Muscle of arm (tissue), 1 donor: ENCODE measurements at regions not wholly inside any gene's neighbourhood (a gene's known extent, or its start where the extent isn't known, plus 50 kb on each side); places are given as distances from the start of the nearest gene placed in this dataset.

Source experiments
- DNase-seq: peaks from one replicate; pipeline ENCODE4 v3.0.0-alpha.2; 2013

DNA sequence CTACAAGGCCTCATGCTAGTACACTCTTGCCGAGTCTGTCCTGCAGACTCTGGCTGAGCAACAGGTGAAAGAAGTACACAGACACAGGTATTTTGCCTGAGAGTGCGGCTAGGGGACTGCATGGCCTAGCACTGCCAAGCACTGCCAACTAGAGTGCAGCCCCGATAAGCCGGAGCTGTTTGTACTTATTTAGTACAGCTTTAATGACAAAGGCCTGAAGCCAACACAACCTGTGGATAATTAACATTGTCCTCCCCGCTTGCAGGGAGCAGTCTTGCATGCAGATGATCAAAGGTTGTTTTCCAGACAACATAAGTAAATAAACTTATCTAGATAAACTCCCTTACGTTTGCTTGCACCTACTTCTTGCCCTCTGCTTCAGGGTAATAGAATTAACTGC is 63.7 kb upstream of the MMADHC start:
- no peak for DNase-seq

DNA sequence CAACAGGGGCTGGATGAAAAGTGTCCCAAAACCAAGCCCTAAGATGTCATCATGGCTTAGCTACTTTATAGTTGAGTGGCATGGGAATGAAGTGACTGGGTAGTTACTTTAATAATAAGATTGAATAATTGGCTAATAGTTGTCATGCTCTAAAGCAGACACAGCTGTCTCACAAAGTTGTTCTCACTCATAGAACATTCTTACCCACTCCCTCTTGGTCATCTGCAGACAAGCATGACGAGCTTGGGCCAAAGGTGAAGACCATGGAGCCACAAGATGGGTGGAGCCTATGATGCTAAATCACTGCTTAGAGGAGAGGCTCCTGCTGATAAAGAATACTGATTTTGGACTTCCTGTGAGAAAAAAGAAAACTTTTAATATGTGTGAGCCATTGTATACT is 62.4 kb upstream of the MMADHC start:
- DNase-seq, result no peak

- no peak for DNase-seq
Observed at GRCh38 chr2:149648282-149649030, 60.9 kb upstream of the MMADHC start.

DNA sequence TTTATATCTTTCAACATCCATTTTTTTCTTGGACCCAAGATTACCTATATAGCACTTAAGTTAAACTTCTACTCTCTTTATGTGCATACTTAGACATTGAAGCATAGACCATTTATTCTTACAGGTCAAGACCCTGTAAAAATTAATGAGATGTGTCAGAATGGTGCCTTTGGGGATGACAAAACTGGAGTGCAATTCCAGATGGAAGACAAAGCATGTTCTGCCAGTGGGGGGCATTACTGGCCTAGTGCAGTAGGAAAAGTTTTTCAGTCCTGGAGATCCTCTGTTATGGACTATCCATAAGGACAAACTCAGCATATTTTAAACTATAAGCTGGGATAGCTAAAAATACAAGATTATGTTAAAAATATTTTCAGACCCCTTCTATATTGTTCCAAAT is 57.8 kb upstream of the MMADHC start:
- no peak for DNase-seq
